ENCODE measurements at regions not wholly inside any gene's neighbourhood (a gene's known extent, or its start where the extent isn't known, plus 50 kb on each side); places are given as distances from the start of the nearest gene placed in this dataset.

GRCh38 chr2:780581-780980 lies 103.4 kb upstream of the TMEM18 start:
- DNase-seq (ENCODE audit: low spot score): no peak

GRCh38 chr2:780002-780401 lies 102.8 kb upstream of the TMEM18 start:
- DNase-seq (ENCODE audit: low spot score): no peak

GRCh38 chr2:778731-779350 lies 101.6 kb upstream of the TMEM18 start:
- DNase-seq (ENCODE audit: low spot score): no peak

- no peak for DNase-seq (ENCODE audit: low spot score)
These were observed 100.3 kb upstream of the TMEM18 start for GRCh38 chr2:777546-777945.

- DNase-seq (ENCODE audit: low spot score): no peak
These were observed 99.8 kb upstream of the TMEM18 start for GRCh38 chr2:777051-777450.

- DNase-seq (ENCODE audit: low spot score): no peak
These were observed 99.3 kb upstream of the TMEM18 start for GRCh38 chr2:776487-776886.

- no peak for DNase-seq (ENCODE audit: low spot score)
These were observed 98.8 kb upstream of the TMEM18 start for GRCh38 chr2:776038-776437.

GRCh38 chr2:774436-774835 lies 97.2 kb upstream of the TMEM18 start:
- no peak for DNase-seq (ENCODE audit: low spot score)

GRCh38 chr2:773256-774160 lies 96.3 kb upstream of the TMEM18 start:
- no peak for DNase-seq (ENCODE audit: low spot score)

GRCh38 chr2:771538-771937 lies 94.3 kb upstream of the TMEM18 start:
- no peak for DNase-seq (ENCODE audit: low spot score)

GRCh38 chr2:770776-771175 lies 93.6 kb upstream of the TMEM18 start:
- DNase-seq (ENCODE audit: low spot score): no peak

GRCh38 chr2:769771-770170 lies 92.6 kb upstream of the TMEM18 start:
- no peak for DNase-seq (ENCODE audit: low spot score)

- no peak for DNase-seq (ENCODE audit: low spot score)
These were observed 91.2 kb upstream of the TMEM18 start for GRCh38 chr2:768451-768850.

- DNase-seq (ENCODE audit: low spot score): no peak
These were observed 90.7 kb upstream of the TMEM18 start for GRCh38 chr2:767944-768343.

GRCh38 chr2:767440-767839 lies 90.2 kb upstream of the TMEM18 start:
- no peak for DNase-seq (ENCODE audit: low spot score)

GRCh38 chr2:766255-766654 lies 89.0 kb upstream of the TMEM18 start:
- DNase-seq (ENCODE audit: low spot score): no peak

GRCh38 chr2:765369-765768 lies 88.2 kb upstream of the TMEM18 start:
- DNase-seq (ENCODE audit: low spot score): no peak

GRCh38 chr2:763766-764525 lies 86.7 kb upstream of the TMEM18 start:
- no peak for DNase-seq (ENCODE audit: low spot score)

- DNase-seq (ENCODE audit: low spot score): no peak
These were observed 85.4 kb upstream of the TMEM18 start for GRCh38 chr2:762646-763045.

GRCh38 chr2:761384-761783 lies 84.2 kb upstream of the TMEM18 start:
- DNase-seq (ENCODE audit: low spot score): no peak

GRCh38 chr2:760001-760400 lies 82.8 kb upstream of the TMEM18 start:
- DNase-seq (ENCODE audit: low spot score): no peak

GRCh38 chr2:758073-758820 lies 81.0 kb upstream of the TMEM18 start:
- DNase-seq (ENCODE audit: low spot score): no peak

All from LoVo (cell line).